Smooth muscle cell (in vitro differentiated cells): ENCODE measurements at regions not wholly inside any gene's neighbourhood (a gene's known extent, or its start where the extent isn't known, plus 50 kb on each side); places are given as distances from the start of the nearest gene placed in this dataset.

Experiments used
- DNase-seq: peaks from one replicate; lab custom pipeline; 2025; ENCODE audit not compliant: unreplicated experiment; lab: John Stamatoyannopoulos, UW
- H2AFZ ChIP-seq: fragments of 200-600 bp; sonication (generic); 2 replicates; pipeline ENCODE4 v1.6.0; 2016; ENCODE audit warnings: antibody characterized with exemption, low read depth, mild to moderate bottlenecking
- H3F3A ChIP-seq: fragments of 200-600 bp; sonication (generic); 2 replicates; pipeline ENCODE4 v1.6.0; 2017; ENCODE audit warnings: antibody characterized with exemption, low read depth
- H3K27ac ChIP-seq: fragments of 200-600 bp; sonication (generic); 2 replicates; pipeline ENCODE4 v1.5.1; 2016; ENCODE audit warnings: low read depth, mild to moderate bottlenecking
- H3K27me3 ChIP-seq: fragments of 200-600 bp; sonication (generic); 2 replicates; pipeline ENCODE4 v1.6.1; 2016; ENCODE audit warnings: low read depth, mild to moderate bottlenecking
- H3K36me3 ChIP-seq: fragments of 200-600 bp; sonication (generic); 2 replicates; pipeline ENCODE4 v1.5.1; 2016; ENCODE audit warnings: low read depth
- H3K4me1 ChIP-seq: fragments of 200-600 bp; sonication (generic); 2 replicates; pipeline ENCODE4 v1.5.1; 2016; ENCODE audit warnings: low read depth
- H3K4me2 ChIP-seq: fragments of 200-600 bp; sonication (generic); 2 replicates; pipeline ENCODE4 v1.6.0; 2016; ENCODE audit warnings: mild to moderate bottlenecking
- H3K4me3 ChIP-seq: fragments of 200-600 bp; sonication (generic); 2 replicates; pipeline ENCODE4 v1.5.1; 2016; ENCODE audit warnings: mild to moderate bottlenecking
- H3K79me2 ChIP-seq: fragments of 200-600 bp; sonication (generic); 2 replicates; pipeline ENCODE4 v1.6.0; 2016; ENCODE audit warnings: low read depth, mild to moderate bottlenecking
- H3K9ac ChIP-seq: fragments of 200-600 bp; sonication (generic); 2 replicates; pipeline ENCODE4 v1.6.0; 2016; ENCODE audit warnings: low read depth
- H3K9me3 ChIP-seq: fragments of 200-600 bp; sonication (generic); replicated peaks from 2 replicates; pipeline ENCODE4 v1.5.1; 2016; ENCODE audit warnings: low read depth
- H4K20me1 ChIP-seq: fragments of 200-600 bp; sonication (generic); 2 replicates; pipeline ENCODE4 v1.6.0; 2016; ENCODE audit warnings: low read depth
- WGBS: methylation state at CpG from one replicate; pipeline ENCODE4 v1.1.7; 2016; ENCODE audit warnings: low lambda C conversion rate; 5-methylcytosine and 5-hydroxymethylcytosine counted together
- TF ChIP-seq, protein P1 (sequence below): fragments of 200-600 bp; sonication (generic); IDR thresholded peaks from 2 replicates; pipeline ENCODE4 v1.5.1; 2017; ENCODE audit warnings: borderline replicate concordance, mild to moderate bottlenecking, antibody characterized with exemption; ENCODE audit not compliant: insufficient read depth, poor library complexity, severe bottlenecking

DNA sequence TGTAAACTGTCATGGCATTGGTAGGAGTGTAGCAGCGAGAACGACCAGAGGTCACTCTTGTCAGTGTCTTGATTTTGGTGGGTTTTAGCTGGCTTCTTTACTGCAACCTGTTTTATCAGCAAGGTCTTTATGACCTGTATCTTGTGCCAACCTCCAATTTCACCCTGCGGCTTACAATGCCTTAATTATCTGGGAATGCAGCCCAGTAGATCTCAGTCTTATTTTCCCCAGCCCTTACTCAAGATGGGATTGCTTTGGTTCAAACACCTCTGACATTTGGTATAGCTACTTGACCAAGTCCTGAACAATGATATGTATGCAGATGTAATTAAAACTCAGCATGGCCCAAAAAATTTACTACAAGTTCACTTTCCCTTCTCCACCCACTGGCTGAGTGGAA is 388.4 kb downstream of the RSL24D1 start:
- no peaks in the 10 kb centered on the region for H3F3A ChIP-seq
- 81% methylated on average over 3 of the region's 3 CpGs for WGBS
- no peak overlapping the region for H3K27ac ChIP-seq
- H4K20me1 ChIP-seq, result no peaks in the 10 kb centered on the region
- H3K4me2 ChIP-seq, result no peak overlapping the region
- no peaks in the 10 kb centered on the region for H3K4me1 ChIP-seq
- H3K36me3 ChIP-seq, result no peaks in the 10 kb centered on the region
- H3K27me3 ChIP-seq, result no peaks in the 10 kb centered on the region
- DNase-seq, result no peak
- no peak overlapping the region for H2AFZ ChIP-seq
- no peak overlapping the region for H3K9ac ChIP-seq
- no peak overlapping the region for H3K4me3 ChIP-seq
- no peaks in the 10 kb centered on the region for H3K79me2 ChIP-seq
- H3K9me3 ChIP-seq, result no peaks in the 10 kb centered on the region
- TF ChIP-seq, protein P1, sequence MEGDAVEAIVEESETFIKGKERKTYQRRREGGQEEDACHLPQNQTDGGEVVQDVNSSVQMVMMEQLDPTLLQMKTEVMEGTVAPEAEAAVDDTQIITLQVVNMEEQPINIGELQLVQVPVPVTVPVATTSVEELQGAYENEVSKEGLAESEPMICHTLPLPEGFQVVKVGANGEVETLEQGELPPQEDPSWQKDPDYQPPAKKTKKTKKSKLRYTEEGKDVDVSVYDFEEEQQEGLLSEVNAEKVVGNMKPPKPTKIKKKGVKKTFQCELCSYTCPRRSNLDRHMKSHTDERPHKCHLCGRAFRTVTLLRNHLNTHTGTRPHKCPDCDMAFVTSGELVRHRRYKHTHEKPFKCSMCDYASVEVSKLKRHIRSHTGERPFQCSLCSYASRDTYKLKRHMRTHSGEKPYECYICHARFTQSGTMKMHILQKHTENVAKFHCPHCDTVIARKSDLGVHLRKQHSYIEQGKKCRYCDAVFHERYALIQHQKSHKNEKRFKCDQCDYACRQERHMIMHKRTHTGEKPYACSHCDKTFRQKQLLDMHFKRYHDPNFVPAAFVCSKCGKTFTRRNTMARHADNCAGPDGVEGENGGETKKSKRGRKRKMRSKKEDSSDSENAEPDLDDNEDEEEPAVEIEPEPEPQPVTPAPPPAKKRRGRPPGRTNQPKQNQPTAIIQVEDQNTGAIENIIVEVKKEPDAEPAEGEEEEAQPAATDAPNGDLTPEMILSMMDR, result no peak

DNA sequence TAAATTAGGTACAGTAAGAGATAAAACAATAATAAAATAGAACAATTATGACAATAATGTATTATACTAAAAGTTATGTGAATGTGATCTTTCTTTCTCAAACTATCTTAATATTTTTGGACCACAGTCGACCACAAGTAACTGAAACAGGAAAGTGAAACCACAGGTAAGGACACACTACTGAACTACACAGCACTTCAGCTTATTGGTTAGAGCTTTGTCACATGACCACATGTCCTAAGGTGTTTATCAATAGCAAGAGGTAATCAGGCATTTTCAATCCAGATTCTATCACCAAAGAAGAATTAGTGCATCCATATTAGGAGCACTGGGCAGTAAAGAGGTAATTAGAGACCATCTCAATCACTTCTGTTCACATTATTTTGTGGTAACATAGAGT is 392.8 kb downstream of the RSL24D1 start:
- no peak overlapping the region for H3K4me3 ChIP-seq
- DNase-seq, result no peak
- WGBS, result 38% methylated on average over 1 of the region's 1 CpG
- no peak overlapping the region for H3K4me2 ChIP-seq
- no peaks in the 10 kb centered on the region for H3K9me3 ChIP-seq
- no peak overlapping the region for H3K9ac ChIP-seq
- no peaks in the 10 kb centered on the region for H3K4me1 ChIP-seq
- H3K27me3 ChIP-seq, result no peaks in the 10 kb centered on the region
- no peaks in the 10 kb centered on the region for H3K36me3 ChIP-seq
- no peak overlapping the region for H2AFZ ChIP-seq
- TF ChIP-seq, protein P1, result no peak
- no peak overlapping the region for H3K27ac ChIP-seq
- no peaks in the 10 kb centered on the region for H4K20me1 ChIP-seq
- no peaks in the 10 kb centered on the region for H3F3A ChIP-seq
- no peaks in the 10 kb centered on the region for H3K79me2 ChIP-seq

DNA sequence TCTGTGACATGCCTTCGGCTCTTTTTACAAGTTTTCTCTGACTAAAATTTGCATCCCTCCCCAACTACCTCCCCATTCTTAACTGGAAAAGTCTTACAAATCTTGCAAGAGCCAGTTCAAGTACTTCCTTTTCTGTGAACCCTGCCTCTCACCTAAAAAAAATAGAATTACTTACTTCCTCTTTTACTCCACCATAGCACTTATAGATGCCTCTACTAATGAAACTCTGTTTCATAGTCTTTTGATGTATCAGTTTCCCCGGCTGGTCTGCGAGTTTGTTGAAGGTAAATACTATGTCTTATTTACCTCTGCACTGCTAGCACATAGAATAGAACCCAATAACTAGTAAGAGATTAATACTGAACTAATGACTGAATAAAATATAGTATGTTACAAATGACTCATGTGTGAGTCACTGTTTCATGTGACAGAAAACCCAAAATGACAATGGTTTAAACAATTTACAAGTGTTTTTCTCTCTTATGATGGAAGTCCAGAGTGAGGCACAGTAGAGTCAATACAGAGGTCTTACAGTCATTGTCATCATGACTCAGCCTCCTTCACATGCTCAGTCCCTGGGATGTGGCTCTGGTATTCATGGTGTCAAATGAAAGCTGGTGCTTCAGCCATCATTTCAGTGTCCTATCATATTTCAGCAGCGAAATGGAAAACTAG is 393.5 kb downstream of the RSL24D1 start:
- Histone ChIP-seq H3K36me3 (no peaks in the 10 kb centered on the region), H3K4me2 (no peak overlapping the region), H3F3A (no peaks in the 10 kb centered on the region), H2AFZ (no peak overlapping the region), H3K79me2 (no peaks in the 10 kb centered on the region), H3K4me3 (no peak overlapping the region), H3K27me3 (no peaks in the 10 kb centered on the region), H3K27ac (no peak overlapping the region), H4K20me1 (no peaks in the 10 kb centered on the region), H3K9me3 (no peaks in the 10 kb centered on the region), H3K4me1 (no peaks in the 10 kb centered on the region), H3K9ac (no peak overlapping the region)
- 66% methylated on average over 4 of the region's 4 CpGs for WGBS
- DNase-seq, result no peak
- TF ChIP-seq, protein P1, result no peak

DNA sequence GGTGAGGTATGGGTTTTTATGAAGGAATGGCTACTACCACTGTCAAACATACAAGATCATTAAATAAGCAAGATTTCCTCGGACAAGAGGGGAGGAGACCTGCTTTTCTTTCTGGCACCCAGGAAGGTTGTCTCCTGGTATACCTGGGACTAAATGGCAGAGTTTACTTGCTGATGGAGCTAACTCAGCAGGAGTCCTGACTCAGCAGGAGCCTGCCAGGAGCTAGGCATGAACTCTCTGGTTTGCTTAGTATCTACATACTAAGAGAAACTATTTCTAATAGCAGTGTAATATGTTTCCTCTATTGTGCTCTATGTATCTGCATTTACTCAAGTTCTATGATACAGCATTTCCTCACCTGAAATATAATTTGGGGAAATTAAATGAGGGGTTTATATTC is 404.2 kb downstream of the RSL24D1 start:
- H3K27ac ChIP-seq, result no peak overlapping the region
- H3F3A ChIP-seq, result no peaks in the 10 kb centered on the region
- H3K9ac ChIP-seq, result no peak overlapping the region
- H3K36me3 ChIP-seq, result no peaks in the 10 kb centered on the region
- H4K20me1 ChIP-seq, result no peaks in the 10 kb centered on the region
- no peak overlapping the region for H2AFZ ChIP-seq
- H3K4me3 ChIP-seq, result no peak overlapping the region
- no peak for DNase-seq
- H3K4me2 ChIP-seq, result no peak overlapping the region
- TF ChIP-seq, protein P1, result no peak
- no peaks in the 10 kb centered on the region for H3K79me2 ChIP-seq
- no peaks in the 10 kb centered on the region for H3K4me1 ChIP-seq
- H3K9me3 ChIP-seq, result no peaks in the 10 kb centered on the region
- 86% methylated on average over 1 of the region's 1 CpG for WGBS
- H3K27me3 ChIP-seq, result no peaks in the 10 kb centered on the region
